ENCODE measurements at regions not wholly inside any gene's neighbourhood (a gene's known extent, or its start where the extent isn't known, plus 50 kb on each side); places are given as distances from the start of the nearest gene placed in this dataset.

DNA sequence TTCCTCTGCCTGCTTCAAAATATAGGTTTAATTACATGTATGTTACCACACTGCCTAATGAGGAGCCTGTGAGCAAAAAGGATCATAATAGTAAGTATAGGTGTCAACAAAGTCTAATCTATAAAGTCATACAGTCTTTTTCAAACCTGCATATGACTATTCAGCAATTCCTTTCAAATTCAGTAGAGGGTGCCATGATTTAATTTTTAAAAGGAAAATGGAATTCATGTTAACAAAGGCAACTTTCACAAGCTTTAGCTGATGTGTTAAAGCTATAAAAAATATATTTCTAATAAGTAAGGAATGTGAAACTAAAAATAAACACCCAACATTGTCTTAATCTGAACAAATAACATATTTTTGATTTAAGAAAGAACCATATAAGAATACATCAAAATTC lies 52.1 kb downstream of the MPP7 start:
- intact Hi-C loops (cut with micrococcal nuclease), result loop anchor here (1.0 kb wide), 4 partner anchors 50 to 144 kb away; no protein-coding TSS in a partner anchor
- Mint-ChIP-seq H3K27me3 (ENCODE audit: low read depth) (no peaks in the 10 kb centered on the region), H3K9me3 (peaks cover 1% of the 10 kb centered on the region), H3K4me3 (no peak overlapping the region), H3K4me1 (ENCODE audit: low read depth) (peaks cover 47% of the 10 kb centered on the region), H3K36me3 (ENCODE audit: low read depth) (no peaks in the 10 kb centered on the region), H3K27ac (no peak overlapping the region)
- DNase-seq, result no peak
- CTCF ChIA-PET, result interaction anchor here (0.7 to 10.1 kb wide), 24 partner anchors 16 to 881 kb away, joined by 3 to 177 read pairs (median 4); partner anchors contain the start of gene MPP7

DNA sequence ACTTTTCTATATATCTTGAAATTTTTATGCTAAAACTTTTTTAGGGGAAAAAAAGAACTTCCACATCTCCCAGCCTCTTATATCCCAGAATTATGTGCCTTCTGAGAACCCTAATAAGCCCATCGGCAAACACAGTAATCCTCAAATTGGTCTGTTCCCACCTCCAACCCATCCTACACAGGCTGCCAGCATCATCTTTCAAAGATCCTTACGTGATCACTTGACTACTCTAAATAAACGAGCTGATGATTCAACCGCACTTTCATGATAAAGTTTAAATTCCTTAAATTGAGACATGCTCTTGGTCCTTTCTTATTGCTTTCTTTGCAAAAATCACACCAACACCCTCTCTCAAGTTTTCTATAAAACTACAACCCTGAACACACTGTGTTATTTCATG lies 52.5 kb downstream of the MPP7 start:
- peaks cover 50% of the 10 kb centered on the region for H3K4me1 Mint-ChIP-seq (ENCODE audit: low read depth)
- intact Hi-C loops (cut with micrococcal nuclease), result loop anchor here (1.0 kb wide), 3 partner anchors 118 to 144 kb away; no protein-coding TSS in a partner anchor
- no peaks in the 10 kb centered on the region for H3K36me3 Mint-ChIP-seq (ENCODE audit: low read depth)
- H3K27ac Mint-ChIP-seq, result no peak overlapping the region
- H3K27me3 Mint-ChIP-seq (ENCODE audit: low read depth), result no peaks in the 10 kb centered on the region
- H3K9me3 Mint-ChIP-seq, result peaks cover 4% of the 10 kb centered on the region
- DNase-seq, result no peak
- CTCF ChIA-PET, result interaction anchor here (0.7 to 10.1 kb wide), 16 partner anchors 16 to 582 kb away, joined by 3 to 177 read pairs (median 4); partner anchors contain the start of gene MPP7
- no peak overlapping the region for H3K4me3 Mint-ChIP-seq

DNA sequence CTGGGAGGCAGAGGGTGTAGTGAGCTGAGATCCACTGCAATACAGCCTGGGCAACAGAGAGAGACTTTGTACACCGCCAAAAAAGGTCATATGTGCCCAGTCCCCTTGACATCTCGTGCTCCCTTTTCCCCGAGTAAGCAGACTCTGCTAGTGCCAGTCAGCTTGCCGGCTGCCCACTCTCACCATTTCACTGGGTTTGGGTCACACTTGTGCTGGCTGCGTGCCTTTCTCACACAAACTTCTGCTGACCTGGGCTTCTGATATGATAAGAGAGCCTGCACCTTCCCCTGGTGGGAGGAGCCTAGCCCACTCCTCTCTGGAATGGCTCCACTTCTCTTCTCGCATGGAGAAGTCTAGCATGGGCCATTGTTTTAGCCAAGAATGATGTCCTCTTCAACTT lies 53.4 kb downstream of the MPP7 start:
- Mint-ChIP-seq H3K4me1 (ENCODE audit: low read depth) (peaks cover 54% of the 10 kb centered on the region), H3K9me3 (peaks cover 4% of the 10 kb centered on the region), H3K4me3 (no peak overlapping the region), H3K27me3 (ENCODE audit: low read depth) (no peaks in the 10 kb centered on the region), H3K27ac (no peak overlapping the region), H3K36me3 (ENCODE audit: low read depth) (no peaks in the 10 kb centered on the region)
- intact Hi-C loops (cut with micrococcal nuclease), result no loop called here
- no peak for DNase-seq
- CTCF ChIA-PET, result interaction anchor here (0.9 to 10.1 kb wide), 4 partner anchors 49 to 143 kb away, joined by 3 to 177 read pairs (median 52); no protein-coding TSS in a partner anchor

DNA sequence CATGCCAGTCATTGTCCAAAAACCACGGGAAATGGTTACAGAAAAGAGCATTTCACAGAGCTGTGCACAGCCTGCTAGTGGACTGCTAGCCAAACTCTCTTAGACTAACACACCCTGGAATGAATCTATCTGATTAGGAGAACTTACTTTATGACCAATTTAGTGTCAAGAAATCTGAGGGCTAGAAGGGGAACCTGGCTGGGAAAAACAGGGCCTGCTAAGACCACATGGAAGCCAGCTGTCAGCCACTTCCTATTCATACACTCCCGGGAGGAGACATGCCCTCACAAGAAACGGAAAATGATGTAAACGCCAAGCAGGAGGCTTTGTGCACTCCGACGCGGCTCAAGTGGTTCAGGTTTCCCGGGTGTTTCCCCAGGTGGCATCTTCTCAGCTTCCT lies 54.8 kb downstream of the MPP7 start:
- Mint-ChIP-seq H3K27me3 (ENCODE audit: low read depth) (no peaks in the 10 kb centered on the region), H3K4me3 (peak overlapping the region; percentile 17), H3K4me1 (ENCODE audit: low read depth) (peaks cover 51% of the 10 kb centered on the region), H3K9me3 (peaks cover 4% of the 10 kb centered on the region), H3K27ac (peak overlapping the region; percentile 14), H3K36me3 (ENCODE audit: low read depth) (no peaks in the 10 kb centered on the region)
- DNase-seq, result peak; percentile 50
- intact Hi-C loops (cut with micrococcal nuclease), result no loop called here
- CTCF ChIA-PET, result interaction anchor here (0.7 to 10.1 kb wide), 9 partner anchors 9 to 505 kb away, joined by 3 to 177 read pairs (median 5); partner anchors contain the start of gene MPP7

DNA sequence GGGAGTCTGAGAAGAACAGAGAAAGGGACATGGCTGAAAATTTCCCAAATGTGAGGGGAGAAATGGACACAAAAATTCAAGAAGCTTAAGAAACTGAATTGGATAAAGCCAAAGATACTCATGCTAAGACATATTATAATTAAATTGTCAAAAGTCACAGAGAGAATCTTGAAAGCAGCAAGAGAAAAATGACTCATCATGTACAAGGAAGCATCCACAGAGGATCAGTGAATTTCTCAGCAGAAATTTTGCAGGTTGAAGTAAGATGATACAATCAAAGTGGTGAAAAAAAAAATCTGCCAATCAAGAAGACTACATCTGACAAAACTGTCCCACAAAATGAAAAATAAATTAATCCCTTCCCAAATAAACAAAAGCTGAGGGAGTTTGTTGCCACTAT lies 56.8 kb downstream of the MPP7 start:
- Mint-ChIP-seq H3K4me1 (ENCODE audit: low read depth) (peaks cover 49% of the 10 kb centered on the region), H3K36me3 (ENCODE audit: low read depth) (no peaks in the 10 kb centered on the region), H3K27me3 (ENCODE audit: low read depth) (no peaks in the 10 kb centered on the region), H3K4me3 (no peak overlapping the region), H3K27ac (no peak overlapping the region), H3K9me3 (peaks cover 4% of the 10 kb centered on the region)
- no peak for DNase-seq
- CTCF ChIA-PET, result interaction anchor here (0.7 to 10.1 kb wide), 6 partner anchors 52 to 147 kb away, joined by 3 to 177 read pairs (median 7); no protein-coding TSS in a partner anchor
- intact Hi-C loops (cut with micrococcal nuclease), result loop anchor here (1.0 kb wide), 1 partner anchor 88 kb away; no protein-coding TSS in a partner anchor

DNA sequence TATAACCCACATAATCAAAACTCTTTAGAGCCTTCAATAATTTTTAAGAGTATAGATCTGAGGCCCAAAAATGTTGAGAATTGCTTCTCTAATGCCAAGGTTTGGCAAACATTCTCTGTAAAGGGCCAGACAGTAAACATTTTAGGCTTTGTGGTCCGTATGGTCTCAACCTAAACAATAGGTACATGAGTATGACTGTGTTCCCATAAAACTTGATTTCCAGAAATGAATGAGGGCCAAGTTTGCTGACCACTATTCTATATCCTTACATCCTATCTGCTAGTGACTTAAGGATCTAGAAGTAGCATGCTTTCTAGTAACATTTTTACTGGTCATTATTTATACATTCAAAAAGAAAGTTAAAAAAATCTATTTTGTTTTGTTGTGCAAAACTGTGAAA lies 58.9 kb downstream of the MPP7 start:
- Mint-ChIP-seq H3K9me3 (peaks cover 4% of the 10 kb centered on the region), H3K4me1 (ENCODE audit: low read depth) (peaks cover 49% of the 10 kb centered on the region), H3K27ac (no peak overlapping the region), H3K36me3 (ENCODE audit: low read depth) (no peaks in the 10 kb centered on the region), H3K27me3 (ENCODE audit: low read depth) (no peaks in the 10 kb centered on the region), H3K4me3 (no peak overlapping the region)
- DNase-seq, result no peak
- intact Hi-C loops (cut with micrococcal nuclease), result loop anchor here (2.0 to 5.0 kb wide), 7 partner anchors 25 to 872 kb away; partner anchors contain the start of gene ODAD2
- CTCF ChIA-PET, result interaction anchor here (0.9 to 1.7 kb wide), 2 partner anchors 122 to 137 kb away, joined by 4 to 5 read pairs; no protein-coding TSS in a partner anchor

DNA sequence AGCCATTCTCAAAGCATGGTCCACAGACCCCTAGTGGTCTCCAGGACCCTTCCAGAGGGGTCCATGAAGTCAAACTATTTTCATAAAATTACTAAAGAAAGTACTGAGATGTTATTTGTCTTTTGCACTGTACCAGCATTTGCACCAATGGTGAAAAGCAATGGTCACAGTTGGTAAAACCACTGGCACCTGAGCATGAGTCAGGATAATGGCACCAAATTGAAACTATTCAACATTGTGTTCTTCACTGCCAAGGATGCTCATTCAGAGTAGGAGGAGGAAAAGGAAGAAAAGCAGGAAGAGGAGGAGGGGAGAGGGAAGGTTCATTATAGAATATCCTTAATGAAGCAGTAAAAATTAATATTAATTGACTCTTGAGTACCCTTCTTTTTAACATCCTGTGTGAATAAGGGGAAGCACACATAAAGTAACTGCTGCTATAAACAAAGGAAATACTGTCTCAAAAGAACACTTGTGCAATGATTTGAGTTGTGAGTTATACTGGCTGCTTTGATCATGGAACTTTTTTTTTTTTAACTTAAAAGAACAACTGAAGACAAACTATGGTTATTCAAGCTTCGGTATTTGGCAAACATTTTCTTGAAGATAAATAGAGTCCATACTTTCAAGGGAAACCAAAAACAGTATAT lies 60.2 kb downstream of the MPP7 start:
- Mint-ChIP-seq H3K9me3 (peaks cover 4% of the 10 kb centered on the region), H3K27me3 (ENCODE audit: low read depth) (no peaks in the 10 kb centered on the region), H3K4me3 (no peak overlapping the region), H3K4me1 (ENCODE audit: low read depth) (peaks cover 38% of the 10 kb centered on the region), H3K36me3 (ENCODE audit: low read depth) (no peaks in the 10 kb centered on the region), H3K27ac (peak overlapping the region; percentile 54)
- CTCF ChIA-PET, result interaction anchor here (0.6 to 2.8 kb wide), 13 partner anchors 10 to 670 kb away, joined by 3 to 13 read pairs (median 4); partner anchors contain the start of gene MKX
- DNase-seq, result no peak
- intact Hi-C loops (cut with micrococcal nuclease), result loop anchor here (1.0 to 5.0 kb wide), 10 partner anchors 24 to 870 kb away; partner anchors contain the start of gene ODAD2

DNA sequence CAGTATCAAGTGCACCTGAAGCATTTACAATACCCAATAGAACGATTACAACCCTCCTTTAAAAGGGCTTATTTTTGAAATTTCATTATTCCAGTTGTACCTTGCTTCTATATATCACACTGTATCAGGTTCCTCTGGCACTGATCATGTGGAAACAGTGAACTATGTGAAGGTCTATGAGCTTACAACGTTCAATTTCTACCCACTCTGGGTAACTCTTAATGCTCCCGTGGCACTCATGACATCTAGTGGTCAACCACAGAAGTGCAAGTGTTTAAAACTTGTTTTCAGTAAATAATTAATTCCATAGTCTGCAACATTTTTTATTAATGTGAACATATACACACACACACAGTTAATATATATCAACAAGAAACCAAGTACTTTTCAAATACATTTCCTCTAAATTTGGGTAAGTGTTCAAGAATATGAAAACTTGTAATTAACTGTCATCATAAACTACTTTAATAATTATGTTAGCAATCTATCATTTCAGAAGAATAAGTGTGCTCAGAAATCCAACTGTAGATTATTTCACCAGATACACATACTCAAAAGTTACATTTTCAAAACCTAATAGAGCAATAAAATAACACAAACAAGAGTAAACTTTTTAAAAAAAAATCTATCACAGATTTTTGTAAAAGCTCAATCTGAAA lies 61.0 kb downstream of the MPP7 start:
- Mint-ChIP-seq H3K9me3 (peaks cover 4% of the 10 kb centered on the region), H3K4me1 (ENCODE audit: low read depth) (peaks cover 36% of the 10 kb centered on the region), H3K4me3 (no peak overlapping the region), H3K27ac (no peak overlapping the region), H3K27me3 (ENCODE audit: low read depth) (no peaks in the 10 kb centered on the region), H3K36me3 (ENCODE audit: low read depth) (no peaks in the 10 kb centered on the region)
- DNase-seq, result peak; percentile 63
- CTCF ChIA-PET, result interaction anchor here (0.6 to 3.8 kb wide), 27 partner anchors 10 to 780 kb away, joined by 3 to 25 read pairs (median 5); partner anchors contain the start of gene MKX
- intact Hi-C loops (cut with micrococcal nuclease), result loop anchor here (1.0 to 5.0 kb wide), 11 partner anchors 23 to 870 kb away; partner anchors contain the start of gene ODAD2

DNA sequence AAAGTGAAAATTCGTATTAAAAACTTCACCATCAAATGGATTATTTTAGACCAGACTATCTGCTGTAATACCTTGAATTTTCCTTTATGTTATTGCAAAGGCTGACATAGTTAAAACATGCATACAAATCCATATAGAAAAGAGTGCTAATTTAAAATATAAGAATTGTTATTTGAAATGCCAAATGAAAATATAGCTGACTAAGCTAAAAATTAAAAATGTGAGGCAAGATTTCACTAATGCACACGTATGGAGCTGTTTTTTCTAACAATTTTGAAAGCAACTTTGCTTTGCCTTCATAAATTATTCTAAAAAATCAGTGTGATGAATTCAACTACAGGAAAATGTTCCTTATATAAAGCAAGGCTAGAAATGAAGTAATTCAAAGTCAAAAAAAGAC lies 62.5 kb downstream of the MPP7 start:
- H3K27ac Mint-ChIP-seq, result no peak overlapping the region
- peaks cover 3% of the 10 kb centered on the region for H3K36me3 Mint-ChIP-seq (ENCODE audit: low read depth)
- H3K4me1 Mint-ChIP-seq (ENCODE audit: low read depth), result peaks cover 22% of the 10 kb centered on the region
- no peak overlapping the region for H3K4me3 Mint-ChIP-seq
- CTCF ChIA-PET, result interaction anchor here (0.6 to 3.8 kb wide), 12 partner anchors 35 to 794 kb away, joined by 3 to 25 read pairs (median 4); no protein-coding TSS in a partner anchor
- intact Hi-C loops (cut with micrococcal nuclease), result loop anchor here (2.0 to 5.0 kb wide), 5 partner anchors 153 to 868 kb away; partner anchors contain the start of gene ODAD2
- H3K9me3 Mint-ChIP-seq, result no peaks in the 10 kb centered on the region
- DNase-seq, result no peak
- no peaks in the 10 kb centered on the region for H3K27me3 Mint-ChIP-seq (ENCODE audit: low read depth)

DNA sequence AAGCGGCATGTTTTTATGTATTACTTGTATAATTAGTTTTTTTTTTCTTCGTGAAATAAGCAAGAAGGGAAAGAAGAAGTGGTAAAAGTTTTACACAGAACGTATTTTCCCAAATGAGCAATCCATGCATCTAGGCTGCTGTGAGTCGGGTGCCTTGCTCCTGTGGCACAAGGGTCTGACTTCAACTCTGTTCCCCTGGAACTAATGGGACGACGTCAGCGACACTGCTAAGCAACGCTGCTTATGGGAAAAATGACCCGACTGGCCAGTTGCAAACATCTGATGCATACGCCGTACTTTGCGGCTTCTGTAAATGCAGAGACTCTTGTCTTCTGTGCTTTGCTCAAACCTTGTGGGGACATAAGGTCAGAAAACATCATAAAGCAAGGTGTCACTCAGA lies 66.3 kb downstream of the MPP7 start:
- H3K36me3 Mint-ChIP-seq (ENCODE audit: low read depth), result peaks cover 16% of the 10 kb centered on the region
- DNase-seq, result no peak
- CTCF ChIA-PET, result interaction anchor here (0.6 to 1.0 kb wide), 3 partner anchors 143 to 228 kb away, joined by 3 to 5 read pairs (median 3); no protein-coding TSS in a partner anchor
- H3K4me3 Mint-ChIP-seq, result no peak overlapping the region
- H3K4me1 Mint-ChIP-seq (ENCODE audit: low read depth), result peaks cover 11% of the 10 kb centered on the region
- no peaks in the 10 kb centered on the region for H3K9me3 Mint-ChIP-seq
- H3K27me3 Mint-ChIP-seq (ENCODE audit: low read depth), result no peaks in the 10 kb centered on the region
- intact Hi-C loops (cut with micrococcal nuclease), result no loop called here
- H3K27ac Mint-ChIP-seq, result no peak overlapping the region

DNA sequence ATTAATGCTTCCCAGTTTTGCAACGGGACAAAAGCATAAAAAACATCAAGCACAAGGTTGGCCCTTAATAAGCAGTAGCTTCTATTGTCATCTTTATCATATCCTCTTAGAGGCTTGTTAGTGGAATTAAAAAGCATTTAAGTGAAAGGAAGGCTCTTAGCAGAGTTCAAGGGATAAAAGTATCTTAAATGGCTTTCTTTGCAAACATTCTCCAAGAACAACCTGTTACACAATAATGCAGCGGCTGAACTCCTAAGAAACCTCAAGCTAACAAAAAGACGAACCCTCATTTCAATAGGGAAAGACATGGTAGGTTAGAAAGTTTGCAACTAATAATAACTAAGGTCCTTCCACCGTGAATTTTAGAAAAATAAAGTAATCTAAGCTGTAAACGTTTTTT lies 82.1 kb downstream of the MPP7 start:
- H3K27me3 Mint-ChIP-seq (ENCODE audit: low read depth), result no peaks in the 10 kb centered on the region
- H3K4me1 Mint-ChIP-seq (ENCODE audit: low read depth), result peaks cover 41% of the 10 kb centered on the region
- peaks cover under 1% of the 10 kb centered on the region for H3K36me3 Mint-ChIP-seq (ENCODE audit: low read depth)
- H3K4me3 Mint-ChIP-seq, result no peak overlapping the region
- CTCF ChIA-PET, result interaction anchor here (0.5 to 1.4 kb wide), 5 partner anchors 21 to 665 kb away, joined by 3 to 5 read pairs (median 4); no protein-coding TSS in a partner anchor
- no peaks in the 10 kb centered on the region for H3K9me3 Mint-ChIP-seq
- intact Hi-C loops (cut with micrococcal nuclease), result no loop called here
- H3K27ac Mint-ChIP-seq, result no peak overlapping the region
- DNase-seq, result no peak

DNA sequence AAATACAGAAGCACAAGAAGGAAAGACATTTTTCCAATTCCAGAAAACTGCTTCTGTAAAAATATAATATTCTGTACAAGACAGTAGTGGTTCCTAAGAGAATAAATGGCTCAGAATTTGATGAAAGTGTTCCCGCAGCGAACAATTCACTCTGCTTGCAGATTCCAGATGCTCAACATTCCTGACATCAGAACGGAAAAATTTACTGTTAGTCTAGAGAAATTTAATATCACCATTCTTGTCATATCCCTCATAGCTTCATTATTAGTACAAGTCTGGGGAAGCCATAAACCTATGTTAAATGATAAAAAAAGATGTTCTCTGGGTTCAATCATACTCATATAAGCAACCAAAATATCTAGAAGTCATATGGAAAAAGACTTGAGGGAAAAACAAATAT lies 83.6 kb downstream of the MPP7 start:
- DNase-seq, result no peak
- CTCF ChIA-PET, result interaction anchor here (1.2 kb wide), 1 partner anchor 24 kb away, joined by 3 read pairs; no protein-coding TSS in a partner anchor
- Mint-ChIP-seq H3K9me3 (no peaks in the 10 kb centered on the region), H3K36me3 (ENCODE audit: low read depth) (no peaks in the 10 kb centered on the region), H3K27ac (no peak overlapping the region), H3K27me3 (ENCODE audit: low read depth) (no peaks in the 10 kb centered on the region), H3K4me1 (ENCODE audit: low read depth) (peaks cover 45% of the 10 kb centered on the region), H3K4me3 (no peak overlapping the region)
- intact Hi-C loops (cut with micrococcal nuclease), result loop anchor here (2.0 kb wide), 1 partner anchor 24 kb away; no protein-coding TSS in a partner anchor

Measured in activated naive CD4-positive, alpha-beta T cell treated with anti-CD3 and anti-CD28 coated beads for 36 hours (primary cell).